Mucosa of gallbladder (tissue), 1 donor: ENCODE measurements at regions not wholly inside any gene's neighbourhood (a gene's known extent, or its start where the extent isn't known, plus 50 kb on each side); places are given as distances from the start of the nearest gene placed in this dataset.

Source experiments
- DNase-seq: peaks from one replicate; pipeline ENCODE4 v3.0.0-alpha.2; 2020; ENCODE audit warnings: low spot score
- donor health status: DM: no; HTN: no; CAD: no.

- no peak for DNase-seq
Observed at GRCh38 chr3:117074826-117075225, 365.2 kb downstream of the TUSC7 start.

DNA sequence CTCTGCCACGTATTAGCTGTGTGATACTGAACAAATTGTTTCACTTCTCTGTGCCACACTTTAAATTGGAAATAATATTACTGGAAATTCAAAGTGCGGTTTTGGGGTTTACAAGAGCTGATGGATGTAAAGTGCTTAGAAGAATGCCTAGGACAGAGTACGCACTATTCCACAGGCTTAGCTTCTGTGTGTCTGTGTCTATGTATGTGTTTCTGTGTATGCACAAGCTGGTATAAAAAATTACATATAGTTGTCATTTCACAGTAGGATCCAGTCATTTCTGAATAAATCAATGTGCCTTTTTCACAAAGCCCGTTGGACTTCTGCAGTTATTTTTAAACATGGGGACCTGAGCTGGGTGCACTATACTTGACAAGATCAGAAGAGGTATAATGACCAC is 370.4 kb downstream of the TUSC7 start:
- no peak for DNase-seq

- DNase-seq: no peak
Observed at GRCh38 chr3:117080872-117081271, 371.3 kb downstream of the TUSC7 start.

- no peak for DNase-seq
Observed at GRCh38 chr3:117084277-117084676, 374.7 kb downstream of the TUSC7 start.

DNA sequence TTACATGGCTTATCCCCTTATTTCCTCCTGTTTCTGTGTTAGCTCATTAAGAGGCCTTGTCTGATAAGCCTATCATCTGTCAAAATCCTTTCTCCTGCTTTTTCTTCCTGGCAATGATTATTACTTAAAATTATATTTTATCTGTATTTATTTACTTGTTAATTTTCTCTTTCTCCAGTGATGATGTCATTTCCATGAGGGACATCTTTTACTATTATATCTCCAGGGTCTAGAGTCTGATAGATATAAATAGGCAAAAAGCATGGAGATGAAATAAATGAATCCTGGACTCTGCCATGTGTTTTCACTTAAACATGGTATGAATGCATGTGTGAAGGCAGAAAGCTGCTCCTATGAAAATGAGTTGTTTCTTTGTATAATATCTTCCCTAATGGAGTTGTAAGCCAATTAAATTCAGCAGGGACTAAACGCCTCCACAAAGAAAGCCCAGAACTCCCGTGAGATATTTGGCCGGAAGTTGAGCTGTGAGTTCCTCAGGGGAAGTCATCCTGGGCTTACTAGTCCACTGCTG is 375.2 kb downstream of the TUSC7 start:
- DNase-seq: no peak

- DNase-seq: no peak
Observed at GRCh38 chr3:117091676-117092075, 382.1 kb downstream of the TUSC7 start.

DNA sequence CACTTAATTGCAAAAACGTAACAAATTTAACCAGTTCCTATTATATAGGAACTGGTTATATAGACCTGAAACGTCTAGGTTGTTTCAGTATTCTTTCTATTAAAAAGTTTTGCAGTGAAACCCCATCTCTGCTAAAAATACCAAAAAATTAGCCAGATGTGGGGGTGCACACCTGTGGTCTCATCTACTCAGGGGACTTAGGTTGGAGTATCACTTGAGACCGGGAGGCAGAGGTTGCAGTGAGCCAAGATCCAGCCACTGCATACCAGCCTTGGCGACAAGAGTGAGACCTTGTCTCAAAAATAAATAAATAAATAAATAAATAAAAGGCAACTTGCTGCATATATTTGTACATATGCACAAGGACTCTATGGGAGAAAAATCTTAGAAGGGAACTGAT is 387.0 kb downstream of the TUSC7 start:
- DNase-seq: no peak

- DNase-seq: no peak
Observed at GRCh38 chr3:117097351-117097750, 387.8 kb downstream of the TUSC7 start.

DNA sequence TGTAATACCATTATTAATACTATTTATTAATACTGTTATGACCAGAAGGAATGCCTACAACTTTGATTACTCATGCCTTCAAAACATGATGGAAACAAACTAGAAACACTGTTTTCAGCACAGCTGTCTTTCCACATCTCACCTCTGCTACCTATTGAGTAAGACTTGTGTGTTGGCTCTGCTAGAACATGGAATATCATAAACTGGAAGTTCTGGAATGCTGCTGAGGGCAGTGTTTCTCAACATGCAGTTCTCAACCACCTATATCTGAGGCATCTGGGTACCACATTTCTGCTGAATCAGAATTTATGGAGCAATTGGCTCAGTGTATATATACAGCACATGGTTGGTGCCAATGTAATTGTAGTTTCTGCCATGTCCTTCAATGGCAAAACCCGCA is 392.1 kb downstream of the TUSC7 start:
- DNase-seq: no peak

DNA sequence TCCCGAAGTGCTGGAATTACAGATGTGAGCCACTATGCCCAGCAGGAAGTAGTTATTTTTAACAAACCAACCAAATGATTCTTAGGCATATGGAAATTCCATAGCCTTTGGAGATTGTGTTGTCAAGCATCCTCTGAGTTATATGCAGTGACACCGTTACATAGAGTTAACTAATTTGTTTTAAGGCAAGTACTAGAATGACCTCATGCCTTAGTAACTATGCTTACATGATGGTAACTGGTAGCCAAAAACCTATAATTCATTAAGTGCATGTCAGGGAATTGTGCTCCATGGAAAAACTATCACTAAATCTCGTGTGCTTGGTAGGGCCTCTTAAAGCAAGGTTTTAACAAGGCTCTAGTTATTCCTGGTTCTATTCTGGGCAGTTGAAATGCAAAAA is 392.8 kb downstream of the TUSC7 start:
- DNase-seq: no peak

DNA sequence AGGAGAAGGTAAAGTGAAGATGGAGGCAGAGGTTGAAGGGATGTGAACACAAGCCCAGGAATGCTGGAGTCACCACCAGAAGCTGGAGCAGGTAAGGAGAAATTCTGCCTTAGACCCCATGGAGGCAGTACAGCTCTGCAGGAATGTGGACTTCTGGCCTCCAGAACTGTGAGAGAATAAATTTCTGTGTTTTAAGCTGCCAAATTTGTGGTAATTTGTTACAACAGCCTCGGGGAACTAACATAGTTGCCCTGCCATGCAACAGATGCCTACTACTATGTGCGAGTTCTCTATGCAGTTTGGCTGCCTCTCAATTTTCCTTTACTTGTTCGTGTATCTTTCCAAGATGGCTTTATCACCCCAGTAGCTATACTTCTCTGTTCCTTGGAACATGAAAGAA is 394.1 kb downstream of the TUSC7 start:
- DNase-seq: no peak

DNA sequence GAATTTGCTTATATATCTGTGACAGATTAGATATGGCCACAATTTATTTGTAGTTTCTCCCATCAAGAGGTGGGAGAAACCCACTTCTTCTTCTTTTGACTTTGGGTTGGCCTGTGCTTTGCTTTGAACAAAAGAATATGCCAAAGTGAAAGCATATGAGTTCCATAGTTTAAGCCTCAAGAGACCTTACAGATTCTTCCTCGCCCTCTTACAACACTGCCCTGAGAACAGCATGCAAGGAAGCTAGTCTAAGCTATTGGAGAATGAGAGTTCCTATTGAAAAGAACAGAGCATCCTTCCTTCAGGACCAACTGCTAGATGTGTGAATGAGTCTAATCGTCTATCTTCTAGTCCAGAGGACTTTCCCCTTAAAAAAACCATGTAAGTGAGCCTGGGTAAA is 394.8 kb downstream of the TUSC7 start:
- no peak for DNase-seq

- no peak for DNase-seq
Observed at GRCh38 chr3:117104792-117105191, 395.2 kb downstream of the TUSC7 start.

DNA sequence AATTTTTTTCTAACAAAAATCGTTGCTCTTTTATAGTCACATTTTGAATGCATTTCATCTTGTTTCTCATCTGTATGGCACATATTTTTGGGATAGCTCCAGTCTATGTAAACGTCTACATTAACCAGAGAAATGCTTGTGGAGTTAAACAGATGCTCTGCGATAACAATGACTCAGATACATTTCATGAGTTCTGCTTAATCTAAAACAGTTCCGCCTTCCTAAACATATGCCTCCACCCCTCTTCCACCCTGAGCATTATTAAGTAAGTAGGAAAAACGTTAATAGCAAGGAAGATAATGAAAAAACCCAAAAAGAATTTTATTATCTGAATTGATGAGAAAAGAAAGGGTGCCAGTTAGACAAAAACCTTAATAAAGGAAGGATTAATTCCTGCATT is 396.1 kb downstream of the TUSC7 start:
- no peak for DNase-seq

DNA sequence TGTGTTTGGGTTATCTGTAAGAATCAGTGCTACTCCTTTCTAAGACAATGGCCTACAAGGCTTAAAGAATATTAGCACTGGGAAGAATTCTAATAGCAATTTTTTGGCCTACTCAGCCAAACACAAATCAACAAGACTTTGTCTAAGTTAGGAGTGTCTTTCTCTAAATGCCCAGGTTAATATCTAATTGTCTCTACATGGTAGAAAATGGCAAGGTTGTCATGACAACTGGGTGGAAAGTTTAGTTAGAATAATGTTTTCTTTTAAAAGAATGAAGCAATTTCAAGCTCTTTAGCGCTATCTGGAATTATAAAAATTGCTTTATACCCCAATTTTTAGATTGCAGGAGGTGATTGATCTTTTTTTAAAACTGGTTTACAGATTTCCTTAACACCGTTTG is 396.8 kb downstream of the TUSC7 start:
- no peak for DNase-seq

DNA sequence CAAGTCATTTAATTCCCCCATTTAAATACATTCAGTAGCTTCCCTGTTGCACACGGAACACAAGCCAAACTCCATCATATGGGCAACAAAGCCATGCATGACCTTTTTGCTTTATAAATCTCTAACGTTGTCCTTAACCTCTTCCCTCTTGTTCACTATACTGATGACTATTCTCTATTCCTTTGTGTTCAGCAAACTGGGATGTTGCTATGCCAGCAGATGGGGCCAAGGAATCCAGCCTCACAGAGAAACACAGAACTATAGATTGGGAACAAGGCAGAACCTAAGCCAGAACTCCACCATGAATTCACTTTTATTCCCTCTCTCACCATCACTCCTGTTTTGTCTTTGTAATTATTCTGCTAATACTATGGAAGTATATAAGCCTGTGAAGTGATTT is 398.4 kb downstream of the TUSC7 start:
- no peak for DNase-seq

DNA sequence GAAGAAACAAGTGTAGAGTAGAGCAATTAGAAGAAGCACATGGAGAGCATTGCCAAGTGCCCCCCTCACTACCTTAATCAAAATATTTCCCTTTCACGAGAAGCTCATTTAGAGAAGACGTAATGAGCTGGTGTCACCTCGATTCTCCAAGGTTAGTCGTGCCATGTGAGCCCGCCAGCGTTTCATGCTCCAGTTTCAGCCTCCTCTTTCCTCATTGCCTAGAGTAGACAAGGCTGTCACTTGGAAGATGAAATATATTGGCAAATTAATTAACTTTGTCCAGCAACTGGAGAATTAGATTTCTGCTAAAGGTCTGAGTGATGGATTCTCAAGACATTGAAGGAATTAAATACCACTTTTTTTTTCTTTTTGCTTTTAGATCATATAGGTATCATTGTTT is 399.6 kb downstream of the TUSC7 start:
- DNase-seq: no peak

DNA sequence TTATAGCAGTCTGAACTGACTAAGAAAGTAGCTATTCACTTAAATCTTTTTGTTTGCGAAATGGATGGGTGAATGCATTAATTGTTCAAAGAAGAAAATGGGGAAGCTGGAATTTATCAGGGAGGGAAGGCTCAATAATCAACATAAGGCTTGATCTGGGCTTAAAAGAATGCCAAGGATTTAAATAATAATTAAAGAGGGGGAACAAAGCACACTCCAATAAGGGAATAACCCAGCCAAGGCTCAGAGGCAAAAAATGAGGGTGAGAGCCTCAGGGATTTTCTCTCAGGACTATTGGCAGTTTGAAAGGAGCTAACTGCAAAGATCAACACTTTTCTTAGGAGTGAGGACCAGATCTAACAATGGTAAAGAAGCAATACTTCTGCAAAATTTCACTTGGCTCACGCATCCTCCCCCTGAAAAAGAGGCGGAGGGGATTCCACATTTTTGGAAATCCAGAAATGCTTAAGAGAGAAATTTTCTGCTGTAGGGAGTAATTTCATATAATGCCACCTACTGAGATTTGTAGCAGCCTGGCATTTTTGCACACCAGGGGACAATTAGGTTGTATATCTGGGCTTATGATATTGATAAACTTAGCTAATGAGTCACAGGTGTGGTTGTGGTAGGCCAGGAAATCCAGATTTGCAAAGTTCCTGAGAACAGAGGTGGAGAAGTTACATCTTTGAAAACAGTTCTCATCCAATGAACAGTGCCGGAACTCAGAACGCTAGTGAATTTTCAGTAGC is 405.1 kb downstream of the TUSC7 start:
- no peak for DNase-seq

DNA sequence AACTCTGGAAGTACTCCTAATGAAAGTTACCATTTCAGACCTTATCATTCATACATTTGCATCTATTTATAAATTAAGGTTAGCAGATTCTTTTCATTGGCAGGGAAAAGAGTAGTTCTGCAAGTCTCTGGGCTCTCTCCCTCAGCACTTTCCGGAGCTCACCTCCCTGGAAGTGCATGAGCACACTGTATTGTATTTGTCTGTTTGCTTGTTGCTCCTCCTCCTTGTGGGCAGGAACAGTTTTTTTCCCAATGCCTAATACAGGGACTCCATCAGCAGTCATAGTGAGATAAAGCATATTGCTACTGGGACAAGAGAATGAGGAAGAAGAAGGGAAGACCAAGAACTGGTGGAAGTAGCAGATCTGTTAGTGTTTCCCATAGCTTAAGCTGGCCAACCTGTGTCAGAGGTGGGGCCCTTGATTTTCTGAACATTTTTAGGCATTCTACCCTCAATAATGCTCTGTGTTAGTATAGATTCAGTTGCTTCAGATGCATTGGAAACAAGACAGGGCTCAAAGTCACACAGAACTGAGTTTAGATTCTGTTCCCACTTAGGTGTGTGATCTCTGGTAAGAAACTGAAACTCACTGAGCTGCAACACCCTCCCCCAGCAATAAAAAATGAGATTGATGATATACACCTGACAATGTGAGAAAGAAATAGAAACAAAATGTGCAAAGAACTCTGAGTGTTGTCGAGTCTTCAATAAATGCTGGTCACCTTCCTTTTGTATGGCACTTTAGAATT is 407.8 kb downstream of the TUSC7 start:
- no peak for DNase-seq

GRCh38 chr3:117118604-117119003 is 409.0 kb downstream of the TUSC7 start:
- no peak for DNase-seq

DNA sequence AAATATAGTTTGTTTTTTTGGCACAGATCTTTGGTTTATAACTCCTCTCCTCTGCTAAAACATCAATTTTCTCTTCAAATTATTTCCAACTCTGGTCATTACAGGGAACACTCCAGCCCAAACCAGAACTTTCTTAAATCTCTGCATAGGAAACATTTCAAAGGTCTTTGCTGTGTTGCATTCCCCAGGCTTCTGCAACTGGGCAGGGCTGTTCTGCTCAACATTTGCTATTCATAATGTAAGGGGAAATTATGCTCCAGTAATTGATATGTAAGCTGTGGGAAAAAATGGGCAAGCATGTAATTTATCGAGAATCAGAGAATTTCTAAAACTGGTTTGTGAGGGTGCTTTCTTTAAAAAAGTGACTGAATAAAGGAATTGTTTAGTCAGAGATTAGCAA is 410.4 kb downstream of the TUSC7 start:
- no peak for DNase-seq

GRCh38 chr3:117122609-117123008 is 413.0 kb downstream of the TUSC7 start:
- DNase-seq: no peak

DNA sequence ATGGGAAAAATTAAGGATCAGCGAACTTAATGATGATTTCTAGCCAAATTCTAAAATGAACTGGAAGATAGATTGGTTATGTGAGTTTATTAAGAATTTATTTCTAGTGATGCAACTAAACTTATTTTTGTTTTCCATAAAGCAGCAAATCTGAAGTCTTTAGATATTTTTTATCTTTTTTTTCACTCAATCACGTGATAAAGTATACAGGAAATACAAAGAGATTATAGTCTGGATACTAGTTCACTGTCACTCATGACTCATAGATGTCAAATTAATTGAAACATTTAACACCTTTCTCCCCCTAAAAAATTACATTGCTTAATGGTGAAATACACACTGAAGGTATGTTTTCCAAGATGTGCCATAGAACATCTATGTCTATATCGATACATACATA is 416.9 kb downstream of the TUSC7 start:
- DNase-seq: no peak
